H1 (cell line): ENCODE measurements at regions not wholly inside any gene's neighbourhood (a gene's known extent, or its start where the extent isn't known, plus 50 kb on each side); places are given as distances from the start of the nearest gene placed in this dataset.

Experiments used
- ATF2 ChIP-seq: IDR thresholded peaks from 2 replicates; pipeline ENCODE4 v1.6.1; 2012; ENCODE audit warnings: low read length, inconsistent platforms
- CBX5 ChIP-seq: fragments of 300-800, 300-1000 bp; sonication (generic); IDR thresholded peaks from 2 replicates; pipeline ENCODE4 v1.7.1; 2016; ENCODE audit warnings: antibody characterized with exemption, low read length, low read depth
- CHD7 ChIP-seq: fragments of 300-600 bp; sonication (generic); IDR thresholded peaks from 2 replicates; pipeline ENCODE4 v1.7.1; 2012; ENCODE audit warnings: low read length, moderate library complexity, mild to moderate bottlenecking, inconsistent platforms; ENCODE audit not compliant: insufficient replicate concordance
- CREB1 ChIP-seq: IDR thresholded peaks from 2 replicates; pipeline ENCODE4 v1.6.1; 2012; ENCODE audit warnings: inconsistent platforms
- EGR1 ChIP-seq: IDR thresholded peaks from 2 replicates; pipeline ENCODE4 v1.6.1; 2011; ENCODE audit warnings: low read depth, low read length, borderline replicate concordance
- PHF8 ChIP-seq: fragments of 200-600 bp; sonication (generic); conservative IDR thresholded peaks from 2 replicates; pipeline ENCODE4 v1.7.1; 2012; ENCODE audit warnings: low read depth, mild to moderate bottlenecking, inconsistent platforms, low read length, moderate library complexity
- RAD21 ChIP-seq, 2 experiments: IDR thresholded peaks in 1 of 2; conservative IDR thresholded peaks in 1 of 2; 2 replicates each; pipeline ENCODE4 v1.6.1; 2011; ENCODE audit warnings: low read depth in 2 of 2, low read length in 2 of 2, improper control_type of control experiment in 1 of 2, inconsistent platforms in 1 of 2, mild to moderate bottlenecking in 1 of 2, moderate library complexity in 1 of 2
- SP2 ChIP-seq: IDR thresholded peaks from 2 replicates; pipeline ENCODE4 v1.6.1; 2012; ENCODE audit warnings: mild to moderate bottlenecking, low read length, inconsistent platforms
- SP4 ChIP-seq: IDR thresholded peaks from 2 replicates; pipeline ENCODE4 v1.6.1; 2012; ENCODE audit warnings: low read length, inconsistent platforms
- YY1 ChIP-seq: IDR thresholded peaks from 2 replicates; pipeline ENCODE4 v1.6.1; 2011; ENCODE audit warnings: low read depth, mild to moderate bottlenecking, low read length
- ZNF274 ChIP-seq: IDR thresholded peaks from 2 replicates; pipeline ENCODE4 v1.7.0; 2012; ENCODE audit warnings: low read length, borderline replicate concordance; ENCODE audit errors: extremely low read depth

GRCh38 chr10:44517635-44518034 lies 132.7 kb upstream of the CXCL12 start (continued):
- TF ChIP-seq RAD21 (IDR thresholded peaks at IDR 0.05 in 1 of 2, conservative IDR thresholded peaks at IDR 0.05 in 1 of 2; ENCODE audit: low read depth in 2 of 2, low read length in 2 of 2) (peak; percentile 60 to 69), ZNF274 (no peak), CBX5 (no peak), CREB1 (0 out of 2 replicates have a peak, but pooled peaks have one; percentile 43), SP2 (no peak), ATF2 (no peak), EGR1 (no peak), PHF8 (no peak), CHD7 (no peak), YY1 (0 out of 2 replicates have a peak, but pooled peaks have one; percentile 30), SP4 (no peak)
